Neural cell (in vitro differentiated cells): ENCODE measurements at regions not wholly inside any gene's neighbourhood (a gene's known extent, or its start where the extent isn't known, plus 50 kb on each side); places are given as distances from the start of the nearest gene placed in this dataset.

Experiments used
- SMC3 ChIP-seq: fragments of 450-650 bp; conservative IDR thresholded peaks from 2 replicates; pipeline ENCODE4 v1.6.1; 2014; ENCODE audit warnings: antibody characterized with exemption, mild to moderate bottlenecking, moderate library complexity; ENCODE audit not compliant: poor library complexity
- TF ChIP-seq, protein P1 (sequence below): fragments of 450-650 bp; IDR thresholded peaks from 2 replicates; pipeline ENCODE4 v1.5.1; 2014; ENCODE audit warnings: antibody characterized with exemption, mild to moderate bottlenecking, moderate library complexity; ENCODE audit not compliant: poor library complexity, severe bottlenecking

DNA sequence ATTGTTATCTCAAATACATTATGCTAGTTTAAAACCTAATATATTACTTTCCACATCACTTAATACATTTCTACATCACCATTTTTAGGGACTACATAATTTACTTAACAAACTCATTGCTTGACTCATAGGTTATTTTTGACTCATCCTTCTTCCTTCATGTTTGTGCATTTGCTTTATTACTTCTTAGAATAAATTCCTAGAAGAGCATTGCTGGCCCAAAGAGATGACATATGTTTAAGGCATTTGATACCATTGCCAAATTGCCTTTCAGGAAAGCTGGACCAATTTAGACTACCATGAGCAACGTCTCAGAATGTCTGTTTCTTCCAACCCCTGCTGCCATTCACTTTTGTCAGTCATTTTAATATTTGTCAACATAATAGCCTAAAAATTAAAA, 905.8 kb downstream of the IGSF11 start:
- TF ChIP-seq, protein P1, sequence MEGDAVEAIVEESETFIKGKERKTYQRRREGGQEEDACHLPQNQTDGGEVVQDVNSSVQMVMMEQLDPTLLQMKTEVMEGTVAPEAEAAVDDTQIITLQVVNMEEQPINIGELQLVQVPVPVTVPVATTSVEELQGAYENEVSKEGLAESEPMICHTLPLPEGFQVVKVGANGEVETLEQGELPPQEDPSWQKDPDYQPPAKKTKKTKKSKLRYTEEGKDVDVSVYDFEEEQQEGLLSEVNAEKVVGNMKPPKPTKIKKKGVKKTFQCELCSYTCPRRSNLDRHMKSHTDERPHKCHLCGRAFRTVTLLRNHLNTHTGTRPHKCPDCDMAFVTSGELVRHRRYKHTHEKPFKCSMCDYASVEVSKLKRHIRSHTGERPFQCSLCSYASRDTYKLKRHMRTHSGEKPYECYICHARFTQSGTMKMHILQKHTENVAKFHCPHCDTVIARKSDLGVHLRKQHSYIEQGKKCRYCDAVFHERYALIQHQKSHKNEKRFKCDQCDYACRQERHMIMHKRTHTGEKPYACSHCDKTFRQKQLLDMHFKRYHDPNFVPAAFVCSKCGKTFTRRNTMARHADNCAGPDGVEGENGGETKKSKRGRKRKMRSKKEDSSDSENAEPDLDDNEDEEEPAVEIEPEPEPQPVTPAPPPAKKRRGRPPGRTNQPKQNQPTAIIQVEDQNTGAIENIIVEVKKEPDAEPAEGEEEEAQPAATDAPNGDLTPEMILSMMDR = no peak
- TF ChIP-seq SMC3 = no peak
